H1 (cell line): ENCODE measurements at regions not wholly inside any gene's neighbourhood (a gene's known extent, or its start where the extent isn't known, plus 50 kb on each side); places are given as distances from the start of the nearest gene placed in this dataset.

ENCODE experiments used
- CTCF ChIP-seq, 3 experiments: IDR thresholded peaks; 1 replicate in 2 of 3; 2 replicates in 1 of 3; pipeline versions ENCODE4 v1.5.1 to v1.6.1; 2011; ENCODE audit warnings: low read length in 3 of 3, mild to moderate bottlenecking in 3 of 3, inconsistent platforms in 2 of 3, low read depth in 1 of 3, moderate library complexity in 1 of 3; ENCODE audit not compliant: insufficient read depth in 1 of 3; ENCODE audit errors: control extremely low read depth in 1 of 3
- JUN ChIP-seq: IDR thresholded peaks from 2 replicates; pipeline ENCODE4 v1.6.1; 2011; ENCODE audit warnings: low read depth, mild to moderate bottlenecking, improper control_type of control experiment, low read length
- RNF2 ChIP-seq: fragments of 200-900, 300-1000 bp; sonication (generic); IDR thresholded peaks from 2 replicates; pipeline ENCODE4 v1.7.1; 2016; ENCODE audit warnings: borderline replicate concordance, low read depth, mild to moderate bottlenecking, antibody characterized with exemption, low read length; ENCODE audit not compliant: poor library complexity, severe bottlenecking; ENCODE audit errors: missing control alignments
- SIN3A ChIP-seq, 2 experiments: IDR thresholded peaks in 1 of 2; conservative IDR thresholded peaks in 1 of 2; 2 replicates each; pipeline ENCODE4 v1.6.1; 2011 to 2012; ENCODE audit warnings: low read length in 2 of 2, improper control_type of control experiment in 1 of 2, low read depth in 1 of 2, mild to moderate bottlenecking in 1 of 2

- TF ChIP-seq CTCF (IDR thresholded peaks at IDR 0.05; ENCODE audit: control extremely low read depth in 1 of 3, insufficient read depth in 1 of 3, low read depth in 1 of 3, low read length in 3 of 3) (no peak), RNF2 (no peak), SIN3A (conservative IDR thresholded peaks at IDR 0.05 in 1 of 2, IDR thresholded peaks at IDR 0.05 in 1 of 2; ENCODE audit: low read depth in 1 of 2, low read length in 2 of 2) (no peak), JUN (no peak)
Measured at GRCh38 chr9:82922686-82923085, 140.3 kb downstream of the RASEF start.
